Astrocyte (in vitro differentiated cells and primary cell): ENCODE measurements at regions not wholly inside any gene's neighbourhood (a gene's known extent, or its start where the extent isn't known, plus 50 kb on each side); places are given as distances from the start of the nearest gene placed in this dataset.
"Not testable (repeated sequence)": the region's sequence is repeated elsewhere in the genome, so short reads cannot be mapped to it uniquely, and the experiment has no call there.

Experiments
- EZH2 ChIP-seq: IDR thresholded peaks from 2 replicates; pipeline ENCODE4 v1.6.1; 2012; ENCODE audit warnings: mild to moderate bottlenecking, low read length, inconsistent platforms; ENCODE audit not compliant: insufficient read depth
- TF ChIP-seq, protein P1 (sequence below): IDR thresholded peaks from 2 replicates; pipeline ENCODE4 v1.5.1; 2011; ENCODE audit warnings: low read depth, mild to moderate bottlenecking, inconsistent platforms, low read length, moderate library complexity; ENCODE audit not compliant: insufficient read depth

DNA sequence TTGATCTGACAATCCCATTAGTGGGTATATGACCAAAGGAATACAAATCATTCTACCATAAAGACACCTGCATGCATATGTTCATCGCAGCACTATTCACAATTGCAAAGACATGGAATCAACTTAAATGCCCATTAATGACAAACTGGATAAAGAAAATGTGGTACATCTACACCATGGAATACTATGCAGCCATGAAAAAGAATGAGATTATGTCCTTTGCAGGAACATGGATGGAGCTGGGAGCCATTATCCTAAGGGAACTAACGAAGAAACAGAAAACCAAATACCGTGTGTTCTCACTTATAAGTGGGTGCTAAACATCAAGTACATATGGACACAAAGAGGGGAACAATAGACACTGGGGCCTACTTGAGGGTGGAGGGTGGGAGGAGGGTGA lies 74.1 kb upstream of the PTHLH start:
- TF ChIP-seq, protein P1, sequence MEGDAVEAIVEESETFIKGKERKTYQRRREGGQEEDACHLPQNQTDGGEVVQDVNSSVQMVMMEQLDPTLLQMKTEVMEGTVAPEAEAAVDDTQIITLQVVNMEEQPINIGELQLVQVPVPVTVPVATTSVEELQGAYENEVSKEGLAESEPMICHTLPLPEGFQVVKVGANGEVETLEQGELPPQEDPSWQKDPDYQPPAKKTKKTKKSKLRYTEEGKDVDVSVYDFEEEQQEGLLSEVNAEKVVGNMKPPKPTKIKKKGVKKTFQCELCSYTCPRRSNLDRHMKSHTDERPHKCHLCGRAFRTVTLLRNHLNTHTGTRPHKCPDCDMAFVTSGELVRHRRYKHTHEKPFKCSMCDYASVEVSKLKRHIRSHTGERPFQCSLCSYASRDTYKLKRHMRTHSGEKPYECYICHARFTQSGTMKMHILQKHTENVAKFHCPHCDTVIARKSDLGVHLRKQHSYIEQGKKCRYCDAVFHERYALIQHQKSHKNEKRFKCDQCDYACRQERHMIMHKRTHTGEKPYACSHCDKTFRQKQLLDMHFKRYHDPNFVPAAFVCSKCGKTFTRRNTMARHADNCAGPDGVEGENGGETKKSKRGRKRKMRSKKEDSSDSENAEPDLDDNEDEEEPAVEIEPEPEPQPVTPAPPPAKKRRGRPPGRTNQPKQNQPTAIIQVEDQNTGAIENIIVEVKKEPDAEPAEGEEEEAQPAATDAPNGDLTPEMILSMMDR, result not testable (repeated sequence)
- not testable (repeated sequence) for TF ChIP-seq EZH2
